Activated naive CD8-positive, alpha-beta T cell treated with anti-CD3 and anti-CD28 coated beads, Interleukin-2, amount 10 ng/mL, durations not matched to agents 7 days and 5 days (primary cell): ENCODE measurements at regions not wholly inside any gene's neighbourhood (a gene's known extent, or its start where the extent isn't known, plus 50 kb on each side); places are given as distances from the start of the nearest gene placed in this dataset.

Experiments
- ATAC-seq: fragments of 150-1000 bp; cut with Tn5 transposase; one replicate; pipeline ENCODE4 v1.10.0; 2021; ENCODE audit warnings: low read depth, moderate library complexity
- POLR2A ChIA-PET: fragments of 350-600 bp; sonication (Branson Sonifier 250); formaldehyde crosslinking; loops from one replicate; lab custom pipeline; 2021; ENCODE audit warnings: antibody characterized with exemption; lab: Charles Lee
- DNase-seq: peaks from one replicate; pipeline ENCODE4 v3.0.0; 2021
- H3K27ac Mint-ChIP-seq: one replicate; pipeline ENCODE4 v1.8.0; 2022; ENCODE audit warnings: mild to moderate bottlenecking, mixed read lengths
- H3K27me3 Mint-ChIP-seq: one replicate; pipeline ENCODE4 v1.8.0; 2022; ENCODE audit warnings: mild to moderate bottlenecking, moderate library complexity, mixed read lengths
- H3K36me3 Mint-ChIP-seq: one replicate; pipeline ENCODE4 v1.8.0; 2021; ENCODE audit warnings: mild to moderate bottlenecking, mixed read lengths
- H3K4me1 Mint-ChIP-seq: one replicate; pipeline ENCODE4 v1.8.0; 2021; ENCODE audit warnings: mixed read lengths
- H3K4me3 Mint-ChIP-seq: one replicate; pipeline ENCODE4 v1.8.0; 2022; ENCODE audit warnings: mild to moderate bottlenecking, moderate library complexity, mixed read lengths
- H3K9me3 Mint-ChIP-seq: one replicate; pipeline ENCODE4 v1.8.0; 2021; ENCODE audit warnings: mixed read lengths

DNA sequence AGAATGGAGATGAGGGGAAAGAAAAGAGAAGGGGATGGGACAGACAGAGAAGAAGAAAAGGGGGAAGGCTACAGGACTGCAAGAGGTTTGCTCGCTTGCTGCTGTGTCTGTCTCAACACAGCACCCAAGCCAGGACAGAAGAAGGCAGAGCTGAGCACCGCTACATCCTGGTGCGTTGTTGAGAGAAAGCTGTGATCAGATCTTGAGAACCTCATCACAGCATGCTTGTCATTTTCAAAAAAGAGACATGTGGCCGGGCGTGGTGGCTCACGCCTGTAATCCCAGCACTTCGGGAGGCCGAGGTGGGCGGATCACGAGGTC lies 110.9 kb downstream of the NXNL2 start:
- Mint-ChIP-seq H3K4me1 (no peaks in the 10 kb centered on the region), H3K9me3 (no peaks in the 10 kb centered on the region), H3K4me3 (no peak overlapping the region), H3K27ac (no peak overlapping the region), H3K27me3 (peaks cover 2% of the 10 kb centered on the region), H3K36me3 (no peaks in the 10 kb centered on the region)
- DNase-seq, result no peak
- ATAC-seq, result no peak
- POLR2A ChIA-PET, result no interaction called here

DNA sequence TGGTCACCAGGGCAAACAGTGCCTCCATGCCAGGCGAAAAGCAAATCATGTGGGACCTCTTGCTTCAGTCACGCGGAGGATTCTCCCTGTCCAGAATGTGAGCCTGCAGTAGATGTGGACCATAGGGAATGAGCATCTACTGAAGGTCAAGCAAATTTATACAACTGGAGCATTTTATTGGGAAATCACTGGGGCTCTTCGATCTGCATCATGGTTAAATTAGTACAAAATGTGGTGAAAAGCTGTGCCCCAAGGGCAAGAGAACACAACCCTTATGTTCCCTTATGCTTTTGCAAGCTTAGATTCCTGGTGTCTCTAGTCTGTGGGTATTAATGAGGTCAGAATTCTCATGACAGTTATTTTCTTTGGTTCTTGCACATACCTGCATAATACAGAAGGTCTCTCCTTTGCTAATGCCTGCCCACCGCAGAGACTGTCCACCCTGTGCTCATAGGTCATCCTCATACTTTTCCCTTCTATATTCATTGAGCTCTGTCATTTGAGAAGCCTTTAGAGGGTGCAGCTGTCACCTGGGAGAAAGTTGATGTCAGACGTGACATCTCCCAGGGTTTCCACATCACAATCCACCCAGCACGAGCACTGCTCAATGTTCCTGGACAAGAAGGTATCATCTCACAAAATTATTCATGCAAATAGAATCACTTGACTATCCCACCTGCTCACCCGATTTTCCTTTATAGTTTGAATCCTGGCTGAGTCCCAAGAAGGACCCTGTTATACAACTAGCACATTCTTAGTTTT lies 111.7 kb downstream of the NXNL2 start:
- Mint-ChIP-seq H3K27me3 (peaks cover 2% of the 10 kb centered on the region), H3K27ac (no peak overlapping the region), H3K36me3 (no peaks in the 10 kb centered on the region), H3K4me1 (no peaks in the 10 kb centered on the region), H3K4me3 (no peak overlapping the region), H3K9me3 (no peaks in the 10 kb centered on the region)
- no peak for DNase-seq
- ATAC-seq, result no peak
- POLR2A ChIA-PET, result no interaction called here

DNA sequence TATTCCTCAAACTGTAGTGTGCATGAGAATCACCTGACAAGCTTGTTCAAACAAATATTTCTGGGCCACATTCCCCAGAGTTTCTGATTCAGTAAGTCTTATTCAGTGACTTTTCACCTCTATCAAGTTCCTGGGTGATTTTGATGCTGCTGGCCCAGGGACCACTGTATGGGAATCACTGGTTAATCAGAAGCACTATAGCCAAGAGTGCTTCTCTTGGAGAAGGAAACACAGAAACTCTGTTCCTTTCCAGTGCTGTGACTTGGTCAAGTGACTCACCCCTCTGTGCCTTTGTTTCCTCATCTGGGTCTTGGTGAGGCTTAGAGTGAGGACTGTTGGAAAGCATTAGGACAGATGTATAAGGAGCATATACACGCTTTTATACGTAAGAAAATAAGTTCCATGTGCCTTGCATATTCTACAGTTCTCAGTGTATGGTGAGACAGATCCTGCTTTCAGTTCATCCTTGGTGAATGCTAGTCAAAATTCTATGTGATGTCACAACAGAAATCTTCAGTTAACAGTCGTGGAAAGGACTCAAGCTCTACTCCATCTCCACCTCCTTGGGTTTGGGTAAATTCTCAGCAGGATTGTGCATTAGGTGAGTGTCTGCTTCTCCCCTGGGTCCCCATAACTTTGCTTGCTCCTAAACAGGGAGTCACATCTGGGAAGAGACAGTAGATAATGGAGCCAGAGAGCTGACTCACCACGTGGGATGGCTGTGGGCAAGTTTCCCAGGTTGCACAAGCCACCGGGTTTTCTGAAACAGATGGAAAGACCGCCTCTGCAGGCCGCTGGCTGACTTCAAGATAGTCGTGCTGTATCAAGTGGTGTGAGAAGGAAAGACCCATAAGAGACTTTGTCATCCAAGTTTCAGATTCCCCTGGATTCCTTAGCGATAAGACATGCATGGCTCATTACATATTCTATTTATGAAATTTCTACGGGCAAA lies 117.0 kb downstream of the NXNL2 start:
- H3K27me3 Mint-ChIP-seq, result peaks cover 6% of the 10 kb centered on the region
- POLR2A ChIA-PET, result no interaction called here
- H3K4me1 Mint-ChIP-seq, result no peaks in the 10 kb centered on the region
- no peaks in the 10 kb centered on the region for H3K9me3 Mint-ChIP-seq
- no peaks in the 10 kb centered on the region for H3K36me3 Mint-ChIP-seq
- no peak for ATAC-seq
- DNase-seq, result no peak
- H3K4me3 Mint-ChIP-seq, result no peak overlapping the region
- H3K27ac Mint-ChIP-seq, result no peak overlapping the region

DNA sequence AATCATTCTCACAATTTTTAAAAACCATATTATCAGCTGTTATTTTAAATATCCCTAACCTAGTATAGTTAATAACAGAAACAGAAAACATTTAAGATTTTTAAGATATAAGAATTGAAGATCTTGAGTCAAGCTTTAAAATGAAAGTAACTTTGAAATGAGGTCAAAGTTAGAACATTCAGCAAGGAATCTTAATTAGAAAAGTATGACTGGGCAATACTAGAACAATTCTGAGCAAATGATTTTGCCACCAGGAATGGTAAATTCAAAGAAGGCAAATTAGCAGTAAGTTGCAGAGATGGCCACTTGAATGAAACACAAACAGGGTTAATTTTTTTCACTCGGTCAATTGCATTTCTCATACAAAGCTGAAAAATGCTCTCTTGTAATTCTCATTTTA lies 117.9 kb downstream of the NXNL2 start:
- Mint-ChIP-seq H3K9me3 (no peaks in the 10 kb centered on the region), H3K36me3 (no peaks in the 10 kb centered on the region), H3K4me3 (no peak overlapping the region), H3K4me1 (no peaks in the 10 kb centered on the region), H3K27ac (no peak overlapping the region), H3K27me3 (peaks cover 6% of the 10 kb centered on the region)
- ATAC-seq (no peak), DNase-seq (no peak)
- POLR2A ChIA-PET, result no interaction called here

DNA sequence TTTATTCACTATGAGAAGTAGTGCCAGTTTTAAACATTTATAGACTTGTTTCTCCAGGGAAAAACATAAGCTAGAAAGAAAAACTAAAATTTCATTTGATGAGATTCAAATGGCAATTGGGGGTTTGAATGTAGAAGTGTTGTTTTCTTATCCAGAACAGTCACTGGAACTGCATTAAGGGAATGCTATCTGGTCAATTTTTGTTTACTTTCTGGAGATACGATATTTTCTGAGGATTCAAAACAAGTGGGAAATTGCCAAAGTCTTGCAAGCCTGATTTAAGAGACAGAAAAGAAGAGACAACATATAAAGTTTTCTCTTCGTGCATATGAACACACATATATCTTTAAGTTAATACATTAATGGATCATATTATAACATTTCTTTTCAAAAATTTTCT lies 118.4 kb downstream of the NXNL2 start:
- peaks cover 6% of the 10 kb centered on the region for H3K27me3 Mint-ChIP-seq
- POLR2A ChIA-PET, result no interaction called here
- ATAC-seq (no peak), DNase-seq (no peak)
- H3K27ac Mint-ChIP-seq, result no peak overlapping the region
- H3K36me3 Mint-ChIP-seq, result no peaks in the 10 kb centered on the region
- H3K9me3 Mint-ChIP-seq, result no peaks in the 10 kb centered on the region
- H3K4me3 Mint-ChIP-seq, result no peak overlapping the region
- no peaks in the 10 kb centered on the region for H3K4me1 Mint-ChIP-seq

DNA sequence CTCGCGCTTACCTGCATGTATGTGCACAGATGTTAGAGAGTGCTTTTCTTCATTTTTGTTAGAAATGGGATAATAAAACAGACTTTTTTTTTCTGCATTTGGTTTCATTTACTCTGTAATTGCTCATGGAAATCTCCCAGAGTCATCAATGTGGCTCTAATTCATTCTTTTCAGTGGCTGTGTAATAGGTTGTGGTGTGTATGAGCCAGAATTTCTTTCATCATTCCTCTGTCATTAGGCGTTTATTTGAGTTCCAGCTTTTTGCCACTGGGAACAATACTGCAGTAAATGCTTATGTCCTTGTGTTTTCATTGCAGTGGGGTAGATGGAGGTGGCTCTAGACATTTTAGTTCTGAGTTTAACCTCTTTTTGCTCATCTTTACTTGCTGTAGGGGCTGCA lies 118.9 kb downstream of the NXNL2 start:
- no peak for DNase-seq
- POLR2A ChIA-PET, result no interaction called here
- Mint-ChIP-seq H3K27me3 (peaks cover 6% of the 10 kb centered on the region), H3K4me1 (no peaks in the 10 kb centered on the region), H3K4me3 (no peak overlapping the region), H3K27ac (no peak overlapping the region), H3K9me3 (no peaks in the 10 kb centered on the region), H3K36me3 (no peaks in the 10 kb centered on the region)
- no peak for ATAC-seq

DNA sequence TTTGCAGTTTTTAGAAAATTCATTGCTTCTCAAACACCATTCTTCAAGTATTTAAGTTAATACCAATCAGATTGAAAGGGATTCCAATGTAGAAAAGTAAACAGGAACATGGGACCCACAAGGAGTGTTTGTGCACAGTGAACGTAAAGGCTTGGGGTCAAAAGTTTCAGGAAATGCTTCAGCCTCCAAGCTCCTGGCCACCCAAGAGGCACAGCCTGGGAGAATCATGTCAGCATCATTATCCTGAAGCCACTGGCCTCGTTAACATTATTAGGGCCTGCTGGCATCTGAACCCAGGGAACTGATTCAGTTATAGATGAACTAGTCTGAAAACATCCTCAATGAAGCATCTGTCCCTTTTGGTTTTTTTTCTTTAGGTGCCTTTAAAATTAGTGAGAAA lies 122.9 kb downstream of the NXNL2 start:
- ATAC-seq (no peak), DNase-seq (no peak)
- POLR2A ChIA-PET, result no interaction called here
- no peaks in the 10 kb centered on the region for H3K36me3 Mint-ChIP-seq
- no peaks in the 10 kb centered on the region for H3K9me3 Mint-ChIP-seq
- peaks cover 13% of the 10 kb centered on the region for H3K27me3 Mint-ChIP-seq
- H3K27ac Mint-ChIP-seq, result no peak overlapping the region
- no peak overlapping the region for H3K4me3 Mint-ChIP-seq
- H3K4me1 Mint-ChIP-seq, result no peaks in the 10 kb centered on the region

DNA sequence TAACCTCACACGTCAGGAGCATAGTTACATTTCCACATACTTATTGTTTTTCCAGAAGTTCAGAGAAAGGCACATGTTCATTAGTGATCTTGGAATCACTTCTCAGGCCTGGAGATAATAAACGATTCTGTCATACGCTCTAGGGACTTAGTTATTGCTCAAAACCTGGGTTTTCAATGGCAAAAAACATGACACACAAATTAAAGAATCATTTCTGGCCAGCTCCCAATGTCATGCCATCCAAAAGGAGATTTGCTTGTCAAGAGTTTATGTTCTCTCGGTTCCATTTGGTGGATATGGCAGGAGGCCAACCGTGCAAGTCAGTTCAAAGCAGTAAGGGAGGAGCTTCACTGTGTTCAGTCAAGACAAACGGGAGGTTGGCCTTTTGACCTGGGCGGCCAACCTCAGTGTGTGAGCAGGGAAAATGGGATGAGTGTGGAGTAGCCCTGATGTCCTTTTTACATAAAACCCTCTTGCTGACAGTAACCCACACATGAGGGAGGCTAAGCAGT lies 123.4 kb downstream of the NXNL2 start:
- Mint-ChIP-seq H3K9me3 (no peaks in the 10 kb centered on the region), H3K36me3 (no peaks in the 10 kb centered on the region)
- no peak for ATAC-seq

DNA sequence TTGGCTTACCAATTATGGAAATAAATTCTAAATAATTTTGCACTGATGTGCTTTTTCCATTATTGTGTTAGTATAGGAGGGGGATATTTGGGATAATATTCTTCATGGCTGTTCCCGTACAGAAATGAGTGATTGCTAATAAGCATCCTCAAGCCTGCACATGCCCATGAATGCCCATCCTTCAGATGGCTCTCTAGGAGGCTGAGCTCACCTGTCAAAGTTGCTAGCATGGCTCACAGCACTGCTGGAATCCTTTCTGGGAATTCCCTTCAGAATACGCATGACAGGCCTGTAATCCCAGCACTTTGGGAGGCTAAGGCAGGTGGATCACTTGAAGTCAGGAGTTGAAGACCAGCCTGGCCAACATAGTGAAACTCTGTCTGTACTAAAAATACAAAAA lies 124.1 kb downstream of the NXNL2 start:
- no peaks in the 10 kb centered on the region for H3K36me3 Mint-ChIP-seq
- no peaks in the 10 kb centered on the region for H3K4me1 Mint-ChIP-seq
- no peak for DNase-seq
- no peaks in the 10 kb centered on the region for H3K9me3 Mint-ChIP-seq
- ATAC-seq, result no peak
- no peak overlapping the region for H3K4me3 Mint-ChIP-seq
- peaks cover 14% of the 10 kb centered on the region for H3K27me3 Mint-ChIP-seq
- H3K27ac Mint-ChIP-seq, result no peak overlapping the region
- POLR2A ChIA-PET, result no interaction called here

More for the DNA sequence above, 123.4 kb downstream of the NXNL2 start:
- Mint-ChIP-seq H3K4me3 (no peak overlapping the region), H3K27me3 (peaks cover 13% of the 10 kb centered on the region), H3K27ac (no peak overlapping the region), H3K4me1 (no peaks in the 10 kb centered on the region)
- POLR2A ChIA-PET, result no interaction called here
- no peak for DNase-seq

DNA sequence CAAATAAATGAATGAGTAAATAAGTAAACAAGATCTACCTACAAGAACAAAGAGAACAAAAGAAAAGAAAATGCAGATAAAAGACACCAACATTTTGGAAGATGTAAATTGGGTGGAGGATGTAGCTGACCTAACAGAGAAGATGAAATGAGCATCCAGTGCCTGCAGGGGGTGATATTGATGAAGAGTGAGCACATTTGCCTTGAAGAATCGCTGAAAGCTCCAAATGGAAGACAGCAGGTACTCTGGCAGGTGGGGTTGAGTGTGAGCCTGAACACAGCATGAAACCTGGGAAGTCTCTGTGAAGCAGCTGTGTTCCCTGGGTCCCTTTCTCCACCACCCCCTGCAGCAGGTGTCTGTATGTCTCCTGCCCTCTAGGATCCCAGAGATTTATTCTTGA lies 125.6 kb downstream of the NXNL2 start:
- no peak overlapping the region for H3K4me3 Mint-ChIP-seq
- no peaks in the 10 kb centered on the region for H3K36me3 Mint-ChIP-seq
- no peaks in the 10 kb centered on the region for H3K4me1 Mint-ChIP-seq
- H3K27me3 Mint-ChIP-seq, result peaks cover 13% of the 10 kb centered on the region
- DNase-seq (no peak), ATAC-seq (no peak)
- POLR2A ChIA-PET, result no interaction called here
- H3K27ac Mint-ChIP-seq, result no peak overlapping the region
- no peaks in the 10 kb centered on the region for H3K9me3 Mint-ChIP-seq

DNA sequence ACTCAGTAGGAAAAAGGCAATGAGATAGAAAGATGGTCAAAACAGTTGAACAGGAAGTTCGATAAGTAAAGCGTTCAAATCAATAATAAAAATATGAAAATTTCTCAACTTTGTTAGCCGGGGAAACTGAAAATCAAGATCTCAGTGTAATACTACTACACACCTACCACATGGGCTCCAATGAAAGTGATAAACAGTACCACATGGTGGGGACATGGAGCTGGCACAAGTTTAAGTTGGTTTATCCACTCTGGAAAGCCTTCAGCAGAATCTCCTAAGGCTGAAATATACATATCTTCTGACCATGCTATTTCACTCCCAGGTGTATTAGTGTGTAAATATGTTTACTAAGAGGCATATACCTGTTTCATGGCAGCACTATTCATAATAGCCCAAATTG lies 126.8 kb downstream of the NXNL2 start:
- Mint-ChIP-seq H3K27ac (no peak overlapping the region), H3K4me1 (no peaks in the 10 kb centered on the region), H3K27me3 (peaks cover 13% of the 10 kb centered on the region), H3K9me3 (no peaks in the 10 kb centered on the region), H3K36me3 (no peaks in the 10 kb centered on the region), H3K4me3 (no peak overlapping the region)
- ATAC-seq, result no peak
- no peak for DNase-seq
- POLR2A ChIA-PET, result no interaction called here

DNA sequence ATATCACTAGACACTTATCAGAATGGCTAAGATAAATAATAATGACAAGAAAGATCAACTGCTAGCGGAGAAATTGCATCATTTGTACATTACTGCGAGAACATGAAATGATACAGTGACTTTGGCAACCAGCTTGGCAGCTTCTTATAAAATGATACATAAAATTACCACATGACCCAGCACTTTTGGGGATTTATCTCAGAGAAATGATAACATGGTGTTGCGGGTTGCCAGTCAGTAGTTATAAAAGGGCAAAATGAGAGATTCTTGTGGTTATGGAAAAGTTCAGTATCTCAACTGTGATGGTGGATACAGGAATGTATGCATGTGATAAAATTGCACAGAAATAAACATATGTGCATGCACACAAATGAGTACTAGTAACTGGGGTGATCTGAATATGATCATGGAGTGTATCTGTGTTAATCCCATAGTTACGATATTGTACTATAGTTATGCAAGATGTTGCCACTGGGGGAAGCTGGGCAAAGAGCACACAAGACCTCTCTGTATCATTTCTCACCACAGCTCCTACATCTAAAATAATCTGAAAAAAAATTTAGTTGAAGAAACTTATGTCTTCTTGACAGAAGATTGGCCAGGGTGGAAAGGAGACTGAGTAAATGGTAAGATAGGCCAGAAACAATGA lies 128.9 kb downstream of the NXNL2 start:
- Mint-ChIP-seq H3K27ac (no peak overlapping the region), H3K27me3 (peaks cover 13% of the 10 kb centered on the region), H3K4me3 (no peak overlapping the region), H3K9me3 (no peaks in the 10 kb centered on the region), H3K36me3 (no peaks in the 10 kb centered on the region), H3K4me1 (no peaks in the 10 kb centered on the region)
- ATAC-seq, result no peak
- POLR2A ChIA-PET, result no interaction called here
- DNase-seq, result no peak

DNA sequence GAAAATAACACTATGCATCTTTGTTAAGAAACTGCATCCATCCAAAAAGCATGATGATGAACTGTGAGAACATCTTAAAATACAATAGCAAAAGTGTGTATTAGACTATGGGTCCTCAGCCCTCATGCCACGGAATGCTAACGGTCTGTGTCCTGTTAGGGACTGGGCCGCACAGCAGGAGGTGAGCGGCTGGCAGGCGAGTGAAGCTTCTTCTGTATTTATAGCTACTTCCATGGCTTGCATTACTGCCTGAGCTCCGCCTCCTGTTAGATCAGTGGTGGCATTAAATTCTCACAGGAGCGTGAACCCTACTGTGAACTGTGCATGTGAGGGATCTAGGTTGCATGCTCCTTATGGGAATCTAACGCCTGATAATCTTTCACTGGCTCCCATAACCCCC lies 129.8 kb downstream of the NXNL2 start:
- POLR2A ChIA-PET, result no interaction called here
- Mint-ChIP-seq H3K27ac (no peak overlapping the region), H3K27me3 (peaks cover 19% of the 10 kb centered on the region), H3K4me3 (no peak overlapping the region), H3K4me1 (no peaks in the 10 kb centered on the region), H3K9me3 (no peaks in the 10 kb centered on the region), H3K36me3 (no peaks in the 10 kb centered on the region)
- no peak for ATAC-seq
- no peak for DNase-seq
